NCI-H187 (cell line): ENCODE measurements at regions not wholly inside any gene's neighbourhood (a gene's known extent, or its start where the extent isn't known, plus 50 kb on each side); places are given as distances from the start of the nearest gene placed in this dataset.

Experiments used
- DNase-seq, 2 experiments: peaks; one replicate each; lab custom pipeline; 2025; lab: John Stamatoyannopoulos, UW

DNA sequence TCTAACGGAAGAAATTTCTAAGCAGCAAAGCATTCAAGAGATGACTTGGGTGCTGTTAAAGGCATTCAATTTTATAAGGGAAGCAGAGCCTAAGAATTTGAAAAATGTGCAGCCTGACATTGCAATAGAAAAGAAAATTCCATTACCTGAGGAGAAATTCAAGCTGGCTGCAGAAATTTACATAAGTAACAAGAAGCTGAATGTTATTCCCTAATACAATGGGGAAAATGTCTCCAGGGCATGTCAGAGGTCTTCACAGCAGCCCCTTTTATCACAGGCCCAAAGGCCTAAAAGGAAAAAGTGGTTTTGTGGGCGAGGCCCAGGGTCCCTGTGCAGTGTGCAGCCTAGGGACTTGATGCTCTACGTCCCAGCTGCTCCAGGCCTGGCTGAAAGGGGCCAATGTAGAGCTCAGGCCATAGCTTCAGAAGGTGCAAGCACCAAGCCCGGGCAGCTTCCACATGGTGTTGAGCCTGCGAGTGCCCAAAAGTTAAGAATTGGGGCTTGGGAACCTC is 306.7 kb downstream of the RDH14 start:
- DNase-seq = no peak

DNA sequence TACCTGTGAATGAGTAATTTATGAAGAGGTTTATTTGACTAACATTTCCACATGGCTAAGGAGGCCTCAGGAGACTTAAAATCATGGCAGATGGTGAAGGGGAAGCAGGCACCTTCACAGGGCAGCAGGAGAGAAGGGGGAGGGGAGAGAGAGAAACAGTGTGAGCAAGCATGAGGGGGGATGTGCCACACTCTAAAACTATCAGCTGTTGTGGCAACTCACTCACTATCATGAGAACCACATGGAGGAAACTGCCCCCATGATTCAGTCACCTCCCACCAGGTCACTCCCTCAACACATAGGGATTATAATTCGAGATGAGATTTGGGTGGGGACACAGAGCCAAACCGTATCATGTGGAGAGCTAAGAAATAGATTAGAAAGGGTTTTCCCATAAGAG is 309.0 kb downstream of the RDH14 start:
- DNase-seq = no peak

DNA sequence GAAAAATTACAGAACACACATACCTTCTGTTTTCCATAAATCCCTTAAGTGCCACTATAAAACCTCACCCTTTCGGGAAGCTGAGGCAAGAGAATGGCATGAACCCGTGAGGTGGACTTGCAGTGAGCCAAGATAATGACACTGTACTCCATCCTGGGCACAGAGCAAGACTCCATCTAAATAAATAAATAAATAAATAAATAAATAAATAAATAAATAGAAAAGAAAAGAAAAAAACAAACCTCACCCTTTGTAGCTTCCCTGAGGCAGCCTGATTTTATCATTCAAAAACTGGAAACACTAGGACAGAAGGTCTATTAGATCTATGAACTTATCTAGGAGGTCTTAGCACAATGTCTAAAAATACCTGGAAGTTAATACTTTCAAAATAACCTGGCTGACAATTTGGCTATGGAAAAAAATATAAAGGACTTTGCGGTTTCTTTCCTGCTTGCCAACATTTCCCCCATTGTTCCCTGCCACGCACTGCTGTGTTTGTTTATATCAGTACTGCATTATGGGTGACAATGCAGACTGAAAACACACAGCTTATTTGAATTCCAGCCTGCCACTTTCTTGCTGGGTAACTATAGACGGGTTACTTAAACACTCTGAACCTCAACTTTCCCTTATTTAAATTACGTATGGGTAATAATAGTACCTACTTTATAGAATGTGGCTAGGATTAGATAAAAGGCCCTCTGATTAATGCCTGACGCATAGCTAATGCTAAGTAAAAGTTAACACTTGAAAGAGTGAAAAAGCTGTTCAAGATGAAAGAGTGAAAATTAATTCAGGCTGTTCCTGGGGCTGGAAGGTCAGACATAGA is 313.0 kb downstream of the RDH14 start:
- no peak for DNase-seq

DNA sequence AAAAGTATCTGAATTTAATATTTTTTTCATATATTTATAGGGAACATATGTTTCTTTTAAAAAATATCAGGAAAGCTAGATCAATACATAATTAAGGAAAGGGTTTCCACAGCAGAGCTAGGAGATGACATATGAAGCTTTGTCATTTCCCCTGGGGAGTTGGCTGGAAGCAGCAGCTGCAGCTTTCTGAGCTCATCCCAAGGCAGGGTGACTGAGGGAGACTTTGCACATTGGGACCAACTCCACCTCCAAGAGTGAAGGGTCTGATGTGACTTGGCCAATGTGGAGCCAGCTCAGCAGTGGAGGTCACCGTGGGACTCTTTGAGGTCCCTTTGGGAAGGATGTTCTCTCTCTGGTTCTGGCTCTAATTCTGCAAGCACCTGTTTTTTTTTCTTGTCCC is 315.1 kb downstream of the RDH14 start:
- no peak for DNase-seq

- no peak for DNase-seq
Measured at GRCh38 chr2:18244845-18245244, 315.6 kb downstream of the RDH14 start.

GRCh38 chr2:18243816-18244215 is 316.6 kb downstream of the RDH14 start:
- no peak for DNase-seq

DNA sequence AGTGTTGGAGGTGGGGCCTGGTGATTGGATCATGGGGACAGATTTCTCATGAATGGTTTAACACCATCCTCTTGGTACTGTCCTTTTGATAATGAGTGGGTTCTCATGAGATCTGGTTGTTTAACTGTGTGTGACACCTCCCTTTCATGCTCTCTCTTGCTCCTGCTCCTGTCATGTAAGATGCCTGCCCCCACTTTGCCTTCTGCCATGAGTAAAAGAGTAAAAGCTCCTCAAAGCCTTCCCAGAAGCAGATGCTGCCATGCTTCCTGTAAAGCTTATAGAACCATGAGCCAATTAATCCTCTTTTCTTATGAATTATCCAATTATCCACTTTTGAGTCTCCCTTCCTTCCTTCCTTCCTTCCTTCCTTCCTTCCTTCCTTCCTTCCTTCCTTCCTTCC is 317.7 kb downstream of the RDH14 start:
- DNase-seq = no peak

- DNase-seq = no peak
Measured at GRCh38 chr2:18238209-18238608, 322.2 kb downstream of the RDH14 start.

DNA sequence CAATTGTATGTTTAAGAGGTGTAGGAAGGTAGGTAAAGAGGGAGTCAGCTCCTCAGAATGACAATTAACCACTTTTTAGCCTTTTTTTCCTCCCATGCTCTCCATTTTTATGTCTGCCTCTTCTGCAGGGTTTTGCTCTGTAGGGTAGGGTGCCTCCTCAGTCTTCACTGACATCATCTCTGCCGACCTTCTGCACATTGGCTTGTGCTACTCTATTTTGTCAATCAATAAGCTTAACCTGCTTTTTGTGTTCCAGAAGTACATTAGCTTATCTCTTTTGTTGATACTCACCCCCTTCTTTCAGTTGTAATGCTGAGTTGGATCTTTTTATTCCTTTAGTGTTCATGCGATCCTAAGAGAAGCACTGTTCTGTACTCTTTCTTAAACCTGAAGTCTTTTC is 323.2 kb downstream of the RDH14 start:
- DNase-seq = no peak

DNA sequence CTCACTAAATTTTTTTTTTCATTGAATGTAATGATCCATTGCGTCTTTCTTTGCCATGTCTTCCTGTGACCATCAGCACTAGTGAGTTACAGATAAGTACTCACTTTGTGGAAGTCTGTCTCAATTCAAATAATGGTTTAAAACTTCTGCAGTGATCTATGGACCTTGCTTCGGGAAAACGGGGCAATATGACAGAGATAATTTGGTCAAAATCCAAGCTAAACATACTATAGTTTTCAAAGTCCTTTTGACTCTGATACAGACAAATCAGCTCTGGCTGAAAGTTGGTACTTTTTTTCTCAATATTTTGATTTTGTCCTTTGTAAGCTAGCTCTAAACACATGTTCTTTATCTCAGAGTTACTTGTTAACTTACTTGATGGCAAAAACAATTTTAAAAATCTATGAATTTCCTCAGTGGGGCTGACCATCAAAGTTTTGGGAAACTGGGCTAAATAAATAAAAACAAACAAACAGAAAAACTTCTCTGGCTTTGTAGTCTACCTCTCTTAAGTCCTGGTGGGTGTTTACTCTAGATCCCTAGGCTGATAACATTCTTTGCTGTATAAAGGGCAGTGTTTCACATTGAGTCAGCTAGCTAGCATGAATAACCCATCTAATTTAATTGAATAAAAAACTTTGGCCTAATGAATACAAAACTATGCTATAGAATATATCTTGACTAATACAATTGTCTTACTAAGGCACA is 327.6 kb downstream of the RDH14 start:
- no peak for DNase-seq

DNA sequence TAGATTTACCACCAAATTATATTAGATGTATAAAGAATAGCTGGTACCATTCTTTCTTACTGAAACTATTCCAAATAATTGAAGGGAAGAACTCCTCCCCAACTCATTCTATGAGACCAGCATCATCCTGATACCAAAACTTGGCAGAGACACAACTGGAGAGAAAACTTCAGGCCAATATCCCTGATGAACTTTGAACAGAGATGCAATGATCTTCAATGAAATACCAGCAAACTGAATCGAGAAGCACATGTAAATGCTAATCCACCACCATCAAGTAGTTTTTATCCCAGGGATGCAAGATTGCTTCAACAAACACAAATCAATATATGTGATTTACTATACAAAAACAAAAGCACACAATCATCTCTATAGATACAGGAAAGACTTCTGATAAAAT is 329.8 kb downstream of the RDH14 start:
- no peak for DNase-seq

- DNase-seq = no peak
Measured at GRCh38 chr2:18219676-18220075, 340.8 kb downstream of the RDH14 start.

GRCh38 chr2:18218160-18218933 is 339.9 kb downstream of the KCNS3 start:
- DNase-seq = no peak

DNA sequence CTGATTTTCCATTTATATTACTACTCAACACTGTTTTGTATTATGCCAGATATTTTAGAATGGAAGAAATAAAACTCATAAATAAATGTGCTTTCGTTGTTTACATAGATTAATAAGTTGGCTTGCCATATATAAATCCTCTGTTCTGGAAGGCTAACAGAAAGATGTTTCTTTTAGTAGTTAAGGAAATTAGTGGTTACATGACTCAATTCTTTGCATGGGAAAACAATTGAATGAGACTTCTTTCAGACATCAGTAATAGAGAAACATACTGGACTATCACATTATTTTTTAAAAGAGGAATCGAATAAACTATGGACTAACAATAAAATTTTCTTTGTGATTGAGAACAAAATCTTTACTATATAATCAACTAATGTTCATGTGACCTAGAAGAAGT is 336.5 kb downstream of the KCNS3 start:
- no peak for DNase-seq

DNA sequence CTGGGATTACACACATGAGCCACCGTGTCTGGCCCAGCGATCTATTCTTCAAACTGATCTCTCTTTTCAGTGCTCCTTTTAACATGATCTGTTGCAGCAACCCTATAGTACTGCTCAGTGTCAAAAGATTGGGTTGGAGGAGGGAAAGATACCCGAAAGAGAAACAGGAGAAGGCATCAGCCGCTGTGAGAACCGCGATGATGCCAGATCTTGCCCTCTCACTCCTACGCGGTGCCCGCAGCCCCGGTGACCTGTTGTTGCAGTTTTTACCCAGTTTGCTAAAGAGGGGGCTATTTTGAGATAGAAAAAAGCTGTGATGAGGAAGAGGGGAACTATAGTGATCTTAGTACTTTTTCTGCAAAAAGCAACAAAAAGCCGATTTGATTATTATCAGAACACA is 335.5 kb downstream of the KCNS3 start:
- no peak for DNase-seq

DNA sequence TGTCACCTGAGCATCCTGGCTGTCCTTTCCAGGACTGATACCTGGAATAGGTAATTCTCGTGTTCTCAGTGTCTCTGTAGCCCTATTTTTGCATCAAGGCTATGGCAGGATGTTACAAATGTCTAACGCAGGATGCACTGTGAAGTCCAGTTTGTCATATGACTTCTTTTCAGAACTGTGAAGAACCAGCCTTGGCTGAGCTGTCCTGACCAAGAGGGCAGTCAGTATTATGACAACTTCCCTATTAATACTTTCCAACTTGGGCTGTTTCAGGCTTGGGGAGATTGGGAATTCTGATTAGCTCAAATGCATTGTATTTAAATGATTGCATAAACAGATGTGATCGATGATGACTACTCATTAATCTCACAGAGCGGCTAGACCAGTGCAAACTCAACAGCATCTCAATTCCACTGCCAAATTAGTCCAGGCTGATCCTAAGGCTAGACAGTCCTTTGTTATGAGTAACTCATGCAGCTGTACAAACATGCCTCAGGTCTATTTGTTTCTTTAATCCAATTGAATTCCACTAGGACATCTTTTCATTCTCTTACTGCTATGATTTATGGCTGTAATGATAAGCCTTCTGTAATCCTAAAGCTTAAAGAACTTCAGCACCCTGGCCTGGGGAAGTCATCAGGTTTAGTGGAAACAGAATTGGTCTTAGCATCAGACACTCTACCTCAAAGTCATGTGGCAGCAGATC is 331.6 kb downstream of the KCNS3 start:
- no peak for DNase-seq

GRCh38 chr2:18208956-18209355 is 330.5 kb downstream of the KCNS3 start:
- DNase-seq = no peak

DNA sequence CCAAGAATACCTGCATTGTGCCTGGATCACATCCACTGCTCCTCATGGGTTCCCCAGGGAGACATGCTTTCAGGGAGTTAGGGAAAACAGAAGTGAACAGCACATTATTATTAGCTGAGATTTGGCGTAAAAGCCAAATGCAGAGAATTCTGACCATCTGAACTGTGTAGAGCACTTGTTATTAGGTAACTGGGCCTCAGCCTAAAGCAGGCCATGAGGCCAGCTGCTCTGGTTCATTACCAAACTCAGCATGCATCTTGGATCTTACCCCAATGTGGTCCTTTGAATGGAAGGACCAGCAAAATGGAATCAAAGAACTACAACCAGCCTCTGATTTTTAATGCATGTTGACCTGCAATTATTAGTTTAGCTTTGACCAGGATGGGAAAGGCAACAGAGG is 322.3 kb downstream of the KCNS3 start:
- no peak for DNase-seq

- no peak for DNase-seq
Measured at GRCh38 chr2:18198677-18199076, 320.2 kb downstream of the KCNS3 start.

- no peak for DNase-seq
Measured at GRCh38 chr2:18194161-18194560, 315.7 kb downstream of the KCNS3 start.

- no peak for DNase-seq
Measured at GRCh38 chr2:18186816-18187613, 308.5 kb downstream of the KCNS3 start.
